Peyer's patch (tissue), 4 donors: ENCODE measurements at regions not wholly inside any gene's neighbourhood (a gene's known extent, or its start where the extent isn't known, plus 50 kb on each side); places are given as distances from the start of the nearest gene placed in this dataset.

Experiments
- DNase-seq, 3 donors: peaks; one replicate each; pipeline ENCODE4 v3.0.0-alpha.2; 2017 to 2019
- H3K27ac ChIP-seq, 4 donors: fragments of 200-600 bp; sonication (generic); one replicate each; pipeline ENCODE4 v1.5.1; 2016 to 2019
- H3K27me3 ChIP-seq, 2 donors: fragments of 200-600 bp; sonication (generic); one replicate each; pipeline ENCODE4 v1.5.1; 2019
- H3K36me3 ChIP-seq, 3 donors: fragments of 200-600 bp; sonication (generic); one replicate each; pipeline ENCODE4 v1.5.1; 2016 to 2019
- H3K4me1 ChIP-seq, 4 donors: fragments of 200-600 bp; sonication (generic); one replicate each; pipeline ENCODE4 v1.5.1; 2016 to 2019
- H3K4me3 ChIP-seq, 4 donors: fragments of 200-600 bp; sonication (generic); 1 replicate in 3 of 4; 2 replicates in 1 of 4; pipeline ENCODE4 v1.5.1; 2016 to 2019; ENCODE audit warnings: mild to moderate bottlenecking in 1 of 4
- H3K9me3 ChIP-seq, 4 donors: fragments of 200-600 bp; sonication (generic); one replicate each; pipeline ENCODE4 v1.5.1; 2016 to 2019; ENCODE audit warnings: mild to moderate bottlenecking in 1 of 4
- CTCF ChIP-seq, 6 experiments: fragments of 450-650 bp in 4 of 6; fragments of 200-600 bp in 2 of 6; sonication (generic) in 1 of 6; IDR thresholded peaks; one replicate each; pipeline ENCODE4 v1.5.1; 2017 to 2019; ENCODE audit warnings: antibody characterized with exemption in 6 of 6, mild to moderate bottlenecking in 3 of 6, moderate library complexity in 1 of 6
- POLR2A ChIP-seq, 2 donors: fragments of 450-650 bp; IDR thresholded peaks; one replicate each; pipeline ENCODE4 v1.5.1; 2017; ENCODE audit warnings: antibody characterized with exemption in 2 of 2, mild to moderate bottlenecking in 2 of 2, moderate library complexity in 2 of 2

DNA sequence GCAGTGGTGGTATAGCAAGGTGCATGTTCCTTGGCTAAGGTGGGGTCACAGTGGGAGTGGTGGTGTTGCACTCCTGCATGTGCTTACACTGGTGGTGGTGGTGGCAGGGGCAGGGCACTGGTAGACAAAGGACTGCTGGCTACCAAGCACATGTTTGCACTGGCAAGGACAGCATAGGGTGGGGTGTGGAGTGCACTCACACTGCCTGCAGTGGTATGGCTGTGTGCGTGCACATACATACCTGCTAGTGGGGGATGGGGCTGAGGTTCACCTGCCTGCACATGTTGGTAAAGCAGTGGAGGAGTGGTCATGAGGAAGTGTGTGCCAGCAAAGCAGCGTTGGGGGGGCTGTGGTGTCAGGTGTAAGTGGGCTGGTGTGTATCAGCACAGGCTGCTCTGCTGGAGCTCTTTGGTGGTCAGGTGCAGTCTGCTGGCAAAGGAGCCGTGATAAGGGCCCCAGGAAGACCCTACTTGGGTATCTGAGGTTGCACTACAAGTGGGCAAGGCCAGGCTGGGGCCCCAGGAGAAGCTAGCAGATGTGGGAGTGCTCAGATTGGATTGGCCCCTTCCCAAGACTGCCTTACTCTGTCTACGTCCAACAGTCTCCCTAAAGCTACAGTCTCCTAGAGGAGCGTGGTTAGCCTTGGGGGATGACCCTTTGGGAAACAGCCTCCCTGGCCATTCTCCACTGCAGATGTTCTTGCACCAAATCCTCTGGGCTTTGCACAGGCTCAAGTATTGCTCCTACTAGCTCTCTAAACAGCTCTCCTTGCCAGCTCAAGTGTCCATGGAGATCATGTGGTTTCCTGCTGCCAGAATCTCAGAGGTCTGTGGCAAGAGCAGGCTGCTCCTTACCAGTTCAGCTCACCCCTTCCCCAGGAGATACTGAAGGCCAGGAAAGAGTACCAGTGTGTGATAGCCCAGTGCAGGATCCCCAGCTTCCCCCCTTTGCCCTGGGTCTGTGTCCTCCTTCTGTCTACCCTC lies 486.3 kb upstream of the PABPC4L start:
- Histone ChIP-seq H3K36me3 (no peaks in the 10 kb centered on the region), H3K4me1 (no peaks in the 10 kb centered on the region), H3K27me3 (no peaks in the 10 kb centered on the region), H3K27ac (no peak overlapping the region), H3K4me3 (no peak overlapping the region), H3K9me3 (no peaks in the 10 kb centered on the region)
- TF ChIP-seq POLR2A (IDR thresholded peaks at IDR 0.05) (no peak), CTCF (IDR thresholded peaks at IDR 0.05) (no peak)
- no peak for DNase-seq

GRCh38 chr4:134677209-134677814 lies 475.7 kb upstream of the PABPC4L start:
- Histone ChIP-seq H3K4me3 (no peak overlapping the region), H3K4me1 (no peaks in the 10 kb centered on the region), H3K27me3 (no peaks in the 10 kb centered on the region), H3K9me3 (no peaks in the 10 kb centered on the region), H3K36me3 (no peaks in the 10 kb centered on the region), H3K27ac (no peak overlapping the region)
- DNase-seq, result no peak
- TF ChIP-seq CTCF (IDR thresholded peaks at IDR 0.05) (no peak), POLR2A (IDR thresholded peaks at IDR 0.05) (no peak)

GRCh38 chr4:134668237-134668636 lies 466.6 kb upstream of the PABPC4L start:
- TF ChIP-seq POLR2A (IDR thresholded peaks at IDR 0.05) (no peak), CTCF (IDR thresholded peaks at IDR 0.05) (no peak)
- Histone ChIP-seq H3K4me1 (no peaks in the 10 kb centered on the region), H3K27me3 (no peaks in the 10 kb centered on the region), H3K4me3 (no peak overlapping the region), H3K36me3 (no peaks in the 10 kb centered on the region), H3K9me3 (no peaks in the 10 kb centered on the region), H3K27ac (no peak overlapping the region)
- no peak for DNase-seq

DNA sequence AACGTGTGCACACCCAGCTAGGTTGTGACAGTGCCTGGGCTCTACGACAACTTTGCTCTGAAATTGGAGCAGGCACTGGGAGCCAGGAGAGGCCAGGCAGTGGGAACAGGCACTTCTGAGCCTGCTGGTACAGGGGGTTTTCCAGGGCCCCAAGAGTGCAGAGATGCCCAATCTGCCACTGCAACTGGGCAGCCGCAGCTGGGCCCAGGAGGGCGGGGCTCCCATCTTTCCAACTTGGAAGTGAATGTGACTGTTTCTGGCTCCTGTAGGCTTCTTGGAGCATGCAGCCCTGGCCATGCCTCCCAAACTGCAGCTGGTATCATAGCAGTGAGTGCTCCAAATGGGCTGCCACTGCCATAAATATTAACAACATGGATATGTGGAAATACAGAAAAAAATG lies 465.1 kb upstream of the PABPC4L start:
- H3K27me3 ChIP-seq, result no peaks in the 10 kb centered on the region
- no peak for DNase-seq
- TF ChIP-seq CTCF (IDR thresholded peaks at IDR 0.05) (no peak), POLR2A (IDR thresholded peaks at IDR 0.05) (no peak)
- H3K9me3 ChIP-seq, result no peaks in the 10 kb centered on the region
- no peaks in the 10 kb centered on the region for H3K36me3 ChIP-seq
- no peaks in the 10 kb centered on the region for H3K4me1 ChIP-seq
- H3K27ac ChIP-seq, result no peak overlapping the region
- H3K4me3 ChIP-seq, result no peak overlapping the region

DNA sequence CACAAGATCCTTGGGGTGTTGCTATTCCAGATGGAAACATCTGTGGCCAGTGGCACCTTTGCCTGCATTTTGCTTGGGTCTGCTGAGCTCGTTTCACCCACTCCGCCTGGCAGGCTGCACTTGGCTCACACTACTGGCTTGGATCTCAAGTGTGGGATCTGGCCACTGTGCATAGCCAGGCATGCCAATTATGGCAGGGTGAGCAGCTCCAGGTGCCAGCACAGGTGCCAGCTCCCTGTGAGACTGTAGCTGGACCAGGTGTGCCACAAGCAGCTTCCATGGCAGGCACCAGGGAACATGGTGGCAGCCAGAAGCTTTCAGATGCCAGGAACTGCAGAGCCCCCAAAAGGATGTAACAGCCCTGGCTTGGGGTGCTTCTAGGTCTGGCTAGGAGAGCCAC lies 463.8 kb upstream of the PABPC4L start:
- Histone ChIP-seq H3K36me3 (no peaks in the 10 kb centered on the region), H3K27me3 (no peaks in the 10 kb centered on the region), H3K27ac (no peak overlapping the region), H3K9me3 (no peaks in the 10 kb centered on the region), H3K4me1 (no peaks in the 10 kb centered on the region), H3K4me3 (no peak overlapping the region)
- TF ChIP-seq POLR2A (IDR thresholded peaks at IDR 0.05), result no peak
- no peak for TF ChIP-seq CTCF (IDR thresholded peaks at IDR 0.05)
- DNase-seq, result no peak
